HG03066 (cell line): ENCODE measurements at regions not wholly inside any gene's neighbourhood (a gene's known extent, or its start where the extent isn't known, plus 50 kb on each side); places are given as distances from the start of the nearest gene placed in this dataset.
"Not testable (repeated sequence)": the region's sequence is repeated elsewhere in the genome, so short reads cannot be mapped to it uniquely, and the experiment has no call there.

Experiments used
- ATAC-seq: cut with Tn5 transposase; IDR thresholded peaks from one replicate; pipeline ENCODE4 v1.9.1; 2021; ENCODE audit warnings: low read depth; ENCODE audit not compliant: unreplicated experiment

- no peak for ATAC-seq
Measured at GRCh38 chr9:75197561-75197960, 109.2 kb downstream of the OSTF1 start.

GRCh38 chr9:75198436-75198835, 110.1 kb downstream of the OSTF1 start:
- no peak for ATAC-seq

DNA sequence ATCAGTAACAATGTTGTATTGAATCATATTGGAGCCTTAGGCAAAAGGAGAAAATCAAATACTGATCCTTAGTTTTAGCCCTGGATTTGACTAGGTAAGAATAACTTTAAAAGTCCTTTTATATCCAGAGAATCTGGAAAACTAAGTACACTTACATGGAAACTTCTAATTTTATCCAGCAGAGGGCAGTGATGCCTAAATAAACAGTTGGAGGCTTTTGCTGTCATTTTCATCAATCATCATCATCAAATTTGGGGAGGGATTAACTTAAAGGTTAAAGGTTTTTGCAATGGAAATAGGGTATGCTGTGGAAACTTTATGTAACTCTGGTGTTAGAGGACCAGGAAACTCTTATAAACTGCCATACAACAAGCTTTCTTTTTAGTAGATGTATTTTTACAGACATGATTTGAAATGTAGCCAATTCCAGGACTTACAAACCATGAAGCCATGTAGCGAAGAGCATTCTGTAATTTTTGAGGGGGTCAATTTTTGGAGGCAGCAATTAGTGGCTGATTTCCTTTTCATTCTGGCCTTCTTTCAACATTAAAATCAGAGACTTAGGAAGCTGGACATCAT, 112.7 kb downstream of the OSTF1 start:
- ATAC-seq: no peak

GRCh38 chr9:75201480-75202209, 113.3 kb downstream of the OSTF1 start:
- ATAC-seq: no peak

GRCh38 chr9:75207997-75208396, 119.7 kb downstream of the OSTF1 start:
- not testable (repeated sequence) for ATAC-seq

DNA sequence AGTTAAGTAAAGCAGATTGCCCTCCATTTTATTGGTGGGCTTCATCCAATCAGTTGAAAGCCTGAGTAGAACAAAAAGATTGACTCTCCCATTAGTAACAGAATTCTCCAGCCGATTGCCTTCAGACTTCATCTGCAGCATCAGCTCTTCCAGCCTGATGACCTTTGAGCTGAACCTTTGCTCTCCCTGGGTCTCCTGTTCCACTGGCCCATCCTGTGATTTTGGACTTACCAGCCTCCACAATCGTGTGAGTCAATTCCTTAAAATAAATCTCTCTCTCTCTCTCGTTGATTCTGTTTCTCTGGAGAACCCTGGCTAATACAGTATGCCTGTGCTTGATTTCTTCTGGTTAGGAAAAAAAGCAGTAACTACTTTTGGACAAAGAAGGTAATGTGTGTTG, 121.9 kb downstream of the OSTF1 start:
- no peak for ATAC-seq

GRCh38 chr9:75213765-75214164, 125.5 kb downstream of the OSTF1 start:
- no peak for ATAC-seq

GRCh38 chr9:75226403-75227139, 138.3 kb downstream of the OSTF1 start:
- ATAC-seq: no peak

DNA sequence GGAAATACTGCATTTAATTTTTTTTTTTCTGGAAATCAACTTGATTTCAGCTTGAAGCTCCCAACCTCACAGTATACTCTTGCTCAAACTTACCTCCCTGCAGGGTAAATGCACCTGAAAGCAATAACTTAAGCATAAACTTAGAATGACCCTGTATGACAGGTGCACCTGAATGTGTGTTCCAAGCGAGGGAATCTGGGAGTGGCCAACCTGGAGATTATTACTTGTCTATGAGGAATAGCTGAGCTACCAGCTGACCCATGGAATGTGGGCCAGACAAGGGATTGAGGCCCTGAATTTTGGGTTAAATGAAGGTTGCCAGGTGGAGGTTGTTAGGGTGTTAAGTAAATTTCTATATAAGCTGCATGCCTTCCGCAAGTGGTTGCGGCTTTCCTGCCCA, 140.6 kb downstream of the OSTF1 start:
- no peak for ATAC-seq

- ATAC-seq: no peak
Measured at GRCh38 chr9:75229605-75230332, 141.5 kb downstream of the OSTF1 start.

DNA sequence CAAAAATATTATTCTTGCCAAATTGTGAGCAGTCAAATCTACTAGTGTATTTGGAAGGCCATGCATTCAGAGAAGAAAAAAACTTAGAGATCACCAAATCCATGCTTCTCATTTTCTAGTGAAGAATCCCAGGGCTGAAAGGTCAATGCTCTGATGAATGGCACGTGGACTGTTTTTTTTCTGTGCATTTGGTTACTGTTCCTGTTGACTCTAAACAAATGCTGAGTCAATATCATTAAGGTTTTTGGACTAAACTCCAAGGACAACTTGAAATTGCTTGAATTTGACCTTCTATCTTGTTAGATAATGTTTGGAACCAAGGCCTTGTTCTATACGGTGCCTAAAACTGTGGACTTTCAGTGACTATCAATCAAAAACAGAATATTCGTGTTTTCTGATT, 142.2 kb downstream of the OSTF1 start:
- no peak for ATAC-seq

GRCh38 chr9:75231167-75231566, 142.9 kb downstream of the OSTF1 start:
- no peak for ATAC-seq

- no peak for ATAC-seq
Measured at GRCh38 chr9:75233011-75233410, 144.7 kb downstream of the OSTF1 start.

DNA sequence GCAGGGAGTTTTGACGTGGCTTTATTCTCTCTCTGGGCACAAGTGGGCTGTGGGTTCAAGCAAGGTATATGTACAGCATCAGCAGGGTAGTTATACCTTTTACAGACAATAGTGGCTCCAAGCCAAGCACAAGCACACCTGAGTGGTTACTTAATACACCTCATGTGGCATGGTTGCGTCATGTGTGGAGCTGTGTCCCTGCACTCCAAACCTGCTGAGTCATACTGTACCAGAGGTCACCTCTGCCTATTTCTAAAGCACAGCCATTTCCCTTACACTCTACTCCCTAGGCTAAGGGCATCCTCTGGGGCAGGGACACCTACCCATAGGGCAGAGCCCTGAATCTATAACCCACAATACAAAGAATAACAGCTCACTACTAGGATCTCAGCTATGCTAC, 147.3 kb downstream of the OSTF1 start:
- ATAC-seq: no peak

DNA sequence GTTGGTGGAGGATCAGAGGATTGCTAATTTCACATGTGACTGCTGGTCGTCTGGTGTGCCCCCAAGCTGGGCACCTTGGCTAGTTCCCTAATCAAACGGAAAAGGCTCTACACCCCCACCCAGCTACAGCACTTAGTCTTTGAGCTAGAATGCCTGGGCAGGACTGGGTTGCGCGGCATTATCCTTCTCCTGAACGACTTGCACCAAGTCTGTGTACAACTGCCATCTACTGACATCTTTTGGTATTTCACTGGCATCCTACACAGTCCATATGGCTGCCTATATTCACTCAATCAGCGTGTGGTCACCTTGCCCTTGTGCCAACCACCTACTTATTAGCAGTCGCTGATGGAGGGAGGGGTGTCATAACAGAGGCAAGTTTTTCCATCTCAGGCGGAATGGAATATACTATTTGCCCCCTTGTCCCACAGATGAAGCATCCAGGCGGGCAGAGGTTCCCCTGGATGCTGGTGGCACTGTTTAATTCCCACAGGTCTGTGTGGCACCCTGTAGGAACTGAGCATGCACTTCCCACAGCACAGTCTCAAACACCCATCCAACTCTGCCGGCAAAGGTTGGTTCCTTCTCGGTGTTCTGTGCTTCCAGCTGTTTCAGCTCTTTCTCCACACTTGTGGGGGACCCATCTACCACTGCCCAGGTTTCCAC, 150.1 kb downstream of the OSTF1 start:
- ATAC-seq: peak; percentile 76

GRCh38 chr9:75239176-75239575, 150.9 kb downstream of the OSTF1 start:
- no peak for ATAC-seq

- no peak for ATAC-seq
Measured at GRCh38 chr9:75242426-75242825, 154.1 kb downstream of the OSTF1 start.

DNA sequence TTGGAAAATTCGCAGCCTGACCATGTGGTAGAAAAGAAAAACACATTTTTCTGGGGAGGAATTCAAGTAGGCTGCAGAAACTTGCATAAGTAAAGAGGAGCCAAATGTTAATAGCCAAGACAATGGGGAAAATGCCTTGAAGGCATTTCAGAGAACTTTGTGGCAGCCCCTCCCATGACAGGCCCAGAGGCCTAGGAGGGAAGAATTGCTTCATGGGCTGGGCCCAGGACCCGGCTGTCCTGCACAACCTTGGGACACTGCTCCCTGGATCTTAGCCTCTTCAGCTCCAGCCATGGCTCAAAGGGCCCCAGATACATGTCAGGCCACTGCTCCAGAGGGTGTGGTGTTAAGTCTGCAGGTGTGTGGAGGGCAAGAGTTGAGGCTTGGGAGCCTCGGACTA, 158.6 kb downstream of the OSTF1 start:
- ATAC-seq: no peak

- ATAC-seq: peak; percentile 66
Measured at GRCh38 chr9:75265525-75265972, 177.2 kb downstream of the OSTF1 start.

DNA sequence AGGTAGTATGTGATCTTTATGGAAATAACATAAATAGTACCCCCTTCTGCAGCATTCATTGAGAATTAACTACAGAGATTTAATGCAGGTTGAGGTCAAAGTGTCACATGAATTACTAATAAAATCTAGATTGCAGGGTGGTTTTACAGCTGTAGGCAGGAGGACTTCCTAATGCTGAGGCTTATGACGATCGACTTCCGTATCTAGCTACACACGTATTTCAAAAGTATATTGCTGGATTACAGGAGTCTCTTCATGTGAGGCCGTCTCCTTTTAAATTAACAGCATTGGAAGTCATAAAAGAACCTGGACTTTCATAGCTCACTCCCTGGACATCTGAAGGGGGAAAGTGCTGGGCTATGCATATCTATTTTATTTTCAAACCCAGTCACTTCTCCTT, 180.9 kb downstream of the OSTF1 start:
- ATAC-seq: no peak

DNA sequence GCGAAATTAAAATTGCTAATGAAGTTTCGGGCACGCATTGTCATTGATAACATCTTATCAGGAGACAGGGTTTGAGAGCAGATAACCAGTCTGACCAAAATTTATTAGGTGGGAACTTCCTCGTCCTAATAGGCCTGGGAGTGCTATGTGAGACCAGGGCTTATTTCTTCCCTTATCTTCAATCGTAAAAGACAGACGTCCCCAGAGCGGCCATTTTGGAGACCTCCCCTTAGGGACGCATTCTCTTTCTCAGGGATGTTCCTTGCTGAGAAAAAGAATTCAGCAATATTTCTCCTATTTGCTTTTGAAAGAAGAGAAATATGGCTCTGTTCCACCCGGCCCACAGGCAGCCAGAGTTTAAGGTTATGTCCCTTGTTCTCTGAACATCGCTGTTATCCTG, 184.7 kb downstream of the OSTF1 start:
- ATAC-seq: not testable (repeated sequence)
